ENCODE measurements at regions not wholly inside any gene's neighbourhood (a gene's known extent, or its start where the extent isn't known, plus 50 kb on each side); places are given as distances from the start of the nearest gene placed in this dataset.
A peak's percentile ranks its signal among the peaks of the same experiment; 100 is the strongest.

- DNase-seq = no peak
Measured at GRCh38 chr11:112795911-112796649, 165.1 kb upstream of the NCAM1 start.

DNA sequence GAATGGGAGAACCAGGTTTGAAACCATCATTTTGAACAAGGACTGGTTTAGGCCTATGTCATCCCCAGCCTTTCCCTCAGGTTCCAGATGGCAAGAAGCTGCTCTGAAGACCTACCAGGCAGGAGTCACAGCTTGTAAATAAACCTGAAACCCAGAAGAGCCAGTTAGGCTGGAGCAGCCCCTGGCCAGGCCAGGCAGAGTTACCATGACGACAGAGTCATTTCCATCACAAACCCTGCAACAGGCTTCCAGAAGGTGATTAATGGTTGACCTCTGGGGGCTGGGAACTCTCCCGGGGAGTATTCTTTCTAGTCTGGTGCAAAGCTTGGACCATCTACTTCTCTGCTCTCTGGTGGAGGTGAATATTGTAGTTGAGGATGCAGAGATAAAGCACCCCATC lies 164.1 kb upstream of the NCAM1 start:
- DNase-seq = no peak

GRCh38 chr11:112797648-112798293 lies 163.4 kb upstream of the NCAM1 start:
- peak; percentile 2 to 10 for DNase-seq

DNA sequence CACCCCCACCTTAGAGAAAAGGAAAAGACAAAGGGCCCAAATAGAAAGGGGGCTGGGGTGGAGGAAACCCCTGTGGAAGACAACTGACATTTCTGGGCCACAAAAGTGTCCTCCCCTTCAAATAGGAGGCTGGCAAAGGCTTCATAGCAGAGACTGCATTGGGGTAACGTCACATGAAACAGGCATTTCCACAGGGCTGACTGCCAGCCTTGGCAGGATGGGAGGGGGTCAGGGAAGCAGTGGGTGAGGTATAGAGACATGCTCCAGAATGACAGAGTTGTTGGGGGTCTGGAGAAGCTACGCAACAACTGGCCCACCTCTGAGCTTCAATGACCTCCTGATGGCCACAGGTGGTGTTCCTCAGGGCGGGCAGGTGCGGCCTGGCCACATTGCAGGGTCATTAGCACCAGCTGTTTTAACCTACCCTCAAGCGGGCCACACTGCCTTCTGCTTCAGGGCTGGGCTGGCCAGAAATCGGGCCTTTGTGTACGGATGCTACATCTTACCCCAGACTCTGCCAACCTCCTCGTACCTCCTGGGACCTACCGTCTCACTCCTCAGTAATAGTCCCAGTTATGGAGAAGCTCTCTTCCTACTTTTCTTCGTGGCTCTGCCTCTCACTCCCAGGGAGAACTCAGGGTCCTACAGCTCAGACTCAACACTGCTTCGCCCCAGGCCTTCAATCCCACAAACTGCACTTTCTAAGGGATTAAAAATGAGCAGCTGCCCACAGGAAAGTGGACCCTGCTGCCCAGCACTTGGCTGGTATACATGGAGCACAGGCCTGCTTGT lies 160.0 kb upstream of the NCAM1 start:
- DNase-seq = no peak

GRCh38 chr11:112801817-112802088 lies 159.5 kb upstream of the NCAM1 start:
- no peak for DNase-seq

GRCh38 chr11:112805658-112806057 lies 155.6 kb upstream of the NCAM1 start:
- DNase-seq = no peak

GRCh38 chr11:112806256-112806655 lies 155.0 kb upstream of the NCAM1 start:
- no peak for DNase-seq

- DNase-seq = no peak
Measured at GRCh38 chr11:112806876-112807275, 154.3 kb upstream of the NCAM1 start.

GRCh38 chr11:112809429-112809828 lies 151.8 kb upstream of the NCAM1 start:
- no peak for DNase-seq

DNA sequence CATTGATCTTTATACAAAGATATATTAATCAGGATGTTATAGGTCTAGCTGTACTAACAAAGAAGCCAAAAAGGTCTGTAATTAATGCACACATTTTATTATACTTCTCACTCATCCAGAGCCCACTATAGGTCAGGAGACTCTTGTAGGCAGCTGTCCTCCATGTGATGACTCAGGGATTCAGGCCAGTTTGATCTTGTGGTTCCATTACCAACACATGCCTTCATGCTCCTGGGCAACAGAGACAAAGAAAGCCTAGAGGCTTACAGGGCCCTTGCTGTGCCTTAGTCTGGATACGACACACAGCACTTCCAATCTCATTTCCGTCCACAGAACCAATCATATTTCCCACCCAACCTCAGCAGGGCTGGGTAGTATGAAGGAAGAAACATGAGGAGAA lies 150.3 kb upstream of the NCAM1 start:
- DNase-seq = no peak

GRCh38 chr11:112811783-112812182 lies 149.4 kb upstream of the NCAM1 start:
- no peak for DNase-seq

- no peak for DNase-seq
Measured at GRCh38 chr11:112812729-112813128, 148.5 kb upstream of the NCAM1 start.

- DNase-seq = no peak
Measured at GRCh38 chr11:112814168-112814567, 147.1 kb upstream of the NCAM1 start.

DNA sequence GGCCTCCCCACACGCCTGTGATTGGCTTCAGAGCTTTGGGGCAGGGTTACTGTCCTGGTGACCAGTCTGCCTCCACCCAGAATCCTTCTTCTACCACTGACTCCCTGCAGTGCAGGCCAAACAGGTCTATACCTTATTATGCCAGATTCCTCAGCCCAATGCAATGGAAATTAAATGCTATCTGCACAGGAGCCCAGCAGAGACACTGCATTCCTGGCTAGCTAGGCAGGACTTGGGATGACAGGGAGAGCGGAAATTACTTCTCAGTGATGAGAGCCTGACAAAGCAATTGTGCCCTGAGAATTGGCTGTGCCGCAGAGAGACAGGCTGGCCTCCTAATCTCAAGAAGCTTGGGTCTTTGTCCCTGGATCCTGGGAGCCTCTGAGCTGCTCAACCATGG lies 143.8 kb upstream of the NCAM1 start:
- DNase-seq = no peak

GRCh38 chr11:112822478-112823274 lies 138.5 kb upstream of the NCAM1 start:
- no peak for DNase-seq

DNA sequence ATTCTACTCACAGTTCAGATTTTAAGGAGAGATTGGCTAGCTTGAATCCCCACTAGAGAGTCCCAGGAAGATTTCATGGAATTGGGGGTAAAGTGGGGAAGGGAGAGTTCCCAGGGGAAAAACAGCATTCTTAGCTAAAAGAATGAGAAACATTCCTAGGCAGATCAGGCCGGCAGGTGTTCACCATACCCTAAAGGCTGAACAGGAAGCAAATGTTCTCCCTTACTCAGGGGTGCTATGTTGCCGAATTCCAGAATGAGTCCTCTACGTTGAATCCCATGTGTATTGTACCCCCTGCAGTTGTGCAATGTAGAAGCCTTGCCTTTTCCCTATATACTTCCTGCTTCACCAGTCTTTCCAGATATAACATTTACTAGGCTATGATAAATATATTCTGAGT lies 135.2 kb upstream of the NCAM1 start:
- DNase-seq = no peak

- no peak for DNase-seq
Measured at GRCh38 chr11:112826788-112827187, 134.4 kb upstream of the NCAM1 start.

GRCh38 chr11:112828421-112828820 lies 132.8 kb upstream of the NCAM1 start:
- no peak for DNase-seq

- no peak for DNase-seq
Measured at GRCh38 chr11:112829971-112830654, 131.1 kb upstream of the NCAM1 start.

DNA sequence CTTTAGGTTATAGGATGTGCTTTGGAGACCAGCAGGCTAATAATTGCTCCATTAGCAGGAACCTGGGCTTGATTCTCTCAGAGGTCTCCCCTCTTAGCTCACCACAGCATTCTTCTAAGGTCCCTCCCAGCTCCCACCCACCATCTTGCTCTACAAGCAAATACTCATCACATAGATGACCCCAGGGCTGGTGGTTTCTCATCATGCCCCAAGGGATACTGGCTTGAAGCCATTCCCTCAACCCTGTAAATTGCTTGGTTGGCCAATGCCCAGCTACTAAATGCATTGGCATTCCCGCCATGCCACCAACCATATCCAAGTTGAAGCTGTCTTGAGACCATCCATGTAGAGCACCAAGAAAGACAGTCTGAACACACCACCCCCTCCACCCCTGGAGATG lies 130.2 kb upstream of the NCAM1 start:
- no peak for DNase-seq

- no peak for DNase-seq
Measured at GRCh38 chr11:112831969-112832766, 129.1 kb upstream of the NCAM1 start.

DNA sequence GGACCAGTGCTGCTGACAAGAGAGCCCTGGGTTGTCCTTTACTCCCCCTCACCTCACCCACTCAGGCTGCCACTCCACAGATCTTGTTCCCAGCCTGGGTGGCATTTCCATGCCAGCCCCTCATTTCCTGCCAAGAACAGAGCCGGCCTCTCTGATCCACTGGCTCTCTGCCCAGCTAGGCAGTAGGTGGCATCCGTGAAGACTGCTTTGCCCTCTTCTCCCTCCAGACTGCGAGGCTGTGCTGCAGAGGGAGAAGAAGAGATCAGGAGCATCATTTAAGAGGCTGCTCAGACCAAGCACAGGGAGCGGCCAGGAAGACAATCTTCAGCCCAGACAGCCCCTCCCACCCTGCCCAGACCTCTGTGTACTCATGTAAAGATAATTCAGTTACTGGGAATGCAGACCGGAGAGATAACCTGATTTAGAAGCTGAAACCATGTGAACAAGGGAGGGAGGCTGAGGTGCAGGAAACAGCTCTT lies 126.9 kb upstream of the NCAM1 start:
- no peak for DNase-seq
